ENCODE measurements at regions not wholly inside any gene's neighbourhood (a gene's known extent, or its start where the extent isn't known, plus 50 kb on each side); places are given as distances from the start of the nearest gene placed in this dataset.

GRCh38 chr12:72790273-72790672 is 518.1 kb downstream of the TRHDE start:
- DNase-seq (ENCODE audit: low read depth) = no peak

GRCh38 chr12:72792889-72793288 is 520.7 kb downstream of the TRHDE start:
- TF ChIP-seq CTCF (conservative IDR thresholded peaks at IDR 0.05; ENCODE audit: low read depth, low read length) = no peak
- no peak overlapping the region for H3K4me3 ChIP-seq (ENCODE audit: low read depth, low read length)
- DNase-seq (ENCODE audit: low read depth) = no peak

More at GRCh38 chr12:72790273-72790672, 518.1 kb downstream of the TRHDE start:
- TF ChIP-seq CTCF (conservative IDR thresholded peaks at IDR 0.05; ENCODE audit: low read depth, low read length) = no peak
- H3K4me3 ChIP-seq (ENCODE audit: low read depth, low read length) = no peak overlapping the region

GRCh38 chr12:72793796-72794195 is 521.6 kb downstream of the TRHDE start:
- DNase-seq (ENCODE audit: low read depth) = no peak
- H3K4me3 ChIP-seq (ENCODE audit: low read depth, low read length) = no peak overlapping the region
- no peak for TF ChIP-seq CTCF (conservative IDR thresholded peaks at IDR 0.05; ENCODE audit: low read depth, low read length)

- H3K4me3 ChIP-seq (ENCODE audit: low read depth, low read length) = no peak overlapping the region
- DNase-seq (ENCODE audit: low read depth) = no peak
- no peak for TF ChIP-seq CTCF (conservative IDR thresholded peaks at IDR 0.05; ENCODE audit: low read depth, low read length)
These were observed 543.3 kb downstream of the TRHDE start for GRCh38 chr12:72815421-72815820.

- no peak for TF ChIP-seq CTCF (conservative IDR thresholded peaks at IDR 0.05; ENCODE audit: low read depth, low read length)
- no peak overlapping the region for H3K4me3 ChIP-seq (ENCODE audit: low read depth, low read length)
- no peak for DNase-seq (ENCODE audit: low read depth)
These were observed 556.6 kb downstream of the TRHDE start for GRCh38 chr12:72828662-72829324.

GRCh38 chr12:72829838-72830237 is 557.7 kb downstream of the TRHDE start:
- no peak overlapping the region for H3K4me3 ChIP-seq (ENCODE audit: low read depth, low read length)
- DNase-seq (ENCODE audit: low read depth) = no peak
- no peak for TF ChIP-seq CTCF (conservative IDR thresholded peaks at IDR 0.05; ENCODE audit: low read depth, low read length)

- TF ChIP-seq CTCF (conservative IDR thresholded peaks at IDR 0.05; ENCODE audit: low read depth, low read length) = no peak
- no peak for DNase-seq (ENCODE audit: low read depth)
- no peak overlapping the region for H3K4me3 ChIP-seq (ENCODE audit: low read depth, low read length)
These were observed 559.9 kb downstream of the TRHDE start for GRCh38 chr12:72832024-72832423.
